ENCODE measurements at regions not wholly inside any gene's neighbourhood (a gene's known extent, or its start where the extent isn't known, plus 50 kb on each side); places are given as distances from the start of the nearest gene placed in this dataset.

GRCh38 chr3:35528728-35529127 is 110.6 kb upstream of the ARPP21 start:
- TF ChIP-seq POU2F2 (IDR thresholded peaks at IDR 0.05; ENCODE audit: low read depth, low read length): no peak
- no peak for TF ChIP-seq TAF1 (IDR thresholded peaks at IDR 0.05; ENCODE audit: low read depth, low read length)
- TF ChIP-seq POLR2A (IDR thresholded peaks at IDR 0.05; ENCODE audit: low read depth, low read length): no peak
- TF ChIP-seq SPI1 (IDR thresholded peaks at IDR 0.05; ENCODE audit: low read depth, low read length): no peak
